GM21723 (cell line): ENCODE measurements at regions not wholly inside any gene's neighbourhood (a gene's known extent, or its start where the extent isn't known, plus 50 kb on each side); places are given as distances from the start of the nearest gene placed in this dataset.

Experiments
- ATAC-seq: cut with Tn5 transposase; IDR thresholded peaks from one replicate; pipeline ENCODE4 v1.9.1; 2021; ENCODE audit warnings: mild to moderate bottlenecking, moderate library complexity; ENCODE audit not compliant: unreplicated experiment

GRCh38 chr11:23542816-23543215 is 682.5 kb upstream of the CCDC179 start:
- no peak for ATAC-seq

- no peak for ATAC-seq
Measured at GRCh38 chr11:23543651-23544222, 683.5 kb upstream of the CCDC179 start.

GRCh38 chr11:23551706-23552105 is 691.4 kb upstream of the CCDC179 start:
- ATAC-seq, result no peak

GRCh38 chr11:23554002-23554401 is 693.7 kb upstream of the CCDC179 start:
- ATAC-seq, result no peak

- ATAC-seq, result no peak
Measured at GRCh38 chr11:23555085-23555484, 694.8 kb upstream of the CCDC179 start.

- ATAC-seq, result no peak
Measured at GRCh38 chr11:23556163-23556750, 696.0 kb upstream of the CCDC179 start.

GRCh38 chr11:23563591-23563990 is 703.3 kb upstream of the CCDC179 start:
- no peak for ATAC-seq

- no peak for ATAC-seq
Measured at GRCh38 chr11:23564370-23564769, 704.1 kb upstream of the CCDC179 start.

- ATAC-seq, result no peak
Measured at GRCh38 chr11:23569134-23569533, 708.9 kb upstream of the CCDC179 start.

GRCh38 chr11:23569547-23569946 is 709.3 kb upstream of the CCDC179 start:
- ATAC-seq, result no peak

- no peak for ATAC-seq
Measured at GRCh38 chr11:23570828-23571227, 710.6 kb upstream of the CCDC179 start.

GRCh38 chr11:23573429-23573828 is 713.2 kb upstream of the CCDC179 start:
- ATAC-seq, result no peak

- ATAC-seq, result no peak
Measured at GRCh38 chr11:23574149-23574548, 713.9 kb upstream of the CCDC179 start.

- no peak for ATAC-seq
Measured at GRCh38 chr11:23577296-23577695, 717.0 kb upstream of the CCDC179 start.

GRCh38 chr11:23585416-23586104 is 725.3 kb upstream of the CCDC179 start:
- no peak for ATAC-seq

- ATAC-seq, result no peak
Measured at GRCh38 chr11:23586173-23586572, 725.9 kb upstream of the CCDC179 start.

- no peak for ATAC-seq
Measured at GRCh38 chr11:23590596-23591308, 730.5 kb upstream of the CCDC179 start.

GRCh38 chr11:23594755-23595154 is 734.5 kb upstream of the CCDC179 start:
- ATAC-seq, result no peak

- ATAC-seq, result no peak
Measured at GRCh38 chr11:23604966-23605365, 744.7 kb upstream of the CCDC179 start.

GRCh38 chr11:23606191-23606590 is 745.9 kb upstream of the CCDC179 start:
- ATAC-seq, result no peak

GRCh38 chr11:23611726-23612125 is 751.5 kb upstream of the CCDC179 start:
- ATAC-seq, result no peak

- ATAC-seq, result no peak
Measured at GRCh38 chr11:23620617-23621016, 760.3 kb upstream of the CCDC179 start.
